Endothelial cell of umbilical vein (primary cell): ENCODE measurements at regions not wholly inside any gene's neighbourhood (a gene's known extent, or its start where the extent isn't known, plus 50 kb on each side); places are given as distances from the start of the nearest gene placed in this dataset.

ENCODE experiments used
- BruUV-seq: library from RNA; stranded (reverse); fragments of 400-500 nt; replicated peaks from 2 replicates; lab custom pipeline; 2021; lab: Mats Ljungman, UMichigan
- CTCF ChIA-PET: fragments of 300-600, 350-600 bp; sonication (Branson Sonifier 250); formaldehyde crosslinking; loops from one replicate; lab custom pipeline; 2021; ENCODE audit warnings: antibody characterized with exemption, inconsistent platforms; lab: Charles Lee
- POLR2A ChIA-PET: fragments of 300-600, 350-600 bp; sonication (Branson Sonifier 250); formaldehyde crosslinking; loops from one replicate; lab custom pipeline; 2021; ENCODE audit warnings: antibody characterized with exemption, inconsistent platforms; lab: Charles Lee
- DNase-seq: peaks from one replicate; pipeline ENCODE4 v3.0.0-alpha.2; 2011; ENCODE audit warnings: low read depth, low spot score
- FAIRE-seq: peaks from 2 replicates; lab custom pipeline; 2011; peaks lifted over from hg19 to GRCh38; lab: Jason Lieb, UNC
- H2AFZ ChIP-seq: 2 replicates; pipeline ENCODE4 v1.6.0; 2012; ENCODE audit warnings: low read depth, low read length, control low read depth, inconsistent platforms
- H3K27ac ChIP-seq: 2 replicates; pipeline ENCODE4 v1.5.1; 2011; ENCODE audit warnings: low read depth, mild to moderate bottlenecking, control low read depth, low read length, moderate library complexity; ENCODE audit not compliant: insufficient read depth
- H3K27me3 ChIP-seq, 2 experiments: 2 replicates each; pipeline versions ENCODE4 v1.6.0 to v1.6.1; 2011; ENCODE audit warnings: low read length in 2 of 2, mixed read lengths in 1 of 2; ENCODE audit not compliant: control insufficient read depth in 2 of 2, insufficient read depth in 2 of 2
- H3K36me3 ChIP-seq, 2 experiments: 2 replicates in 1 of 2; 3 replicates in 1 of 2; pipeline ENCODE4 v1.5.1; 2011; ENCODE audit warnings: low read length in 2 of 2, mild to moderate bottlenecking in 1 of 2, moderate library complexity in 1 of 2; ENCODE audit not compliant: control insufficient read depth in 2 of 2, insufficient read depth in 2 of 2; ENCODE audit errors: extremely low read depth in 1 of 2
- H3K4me1 ChIP-seq: 3 replicates; pipeline ENCODE4 v1.5.1; 2011; ENCODE audit warnings: mild to moderate bottlenecking, low read length; ENCODE audit not compliant: control insufficient read depth, insufficient read depth; ENCODE audit errors: extremely low read depth
- H3K4me2 ChIP-seq: 2 replicates; pipeline ENCODE4 v1.6.1; 2011; ENCODE audit warnings: low read length, control low read depth, mixed read lengths; ENCODE audit not compliant: insufficient read depth
- H3K4me3 ChIP-seq, 3 experiments: fragments of 200-600 bp in 1 of 3; sonication (generic), shearing (Covaris generic) in 1 of 3; replicated peaks in 1 of 3; 2 replicates each; pipeline ENCODE4 v1.5.1; 2011 to 2016; ENCODE audit warnings: control low read depth in 3 of 3, low read length in 3 of 3, mild to moderate bottlenecking in 2 of 3, inconsistent platforms in 1 of 3, low read depth in 1 of 3, moderate library complexity in 1 of 3; ENCODE audit not compliant: insufficient read depth in 1 of 3
- H3K79me2 ChIP-seq: 2 replicates; pipeline ENCODE4 v1.6.0; 2012; ENCODE audit warnings: low read length, inconsistent platforms; ENCODE audit not compliant: control insufficient read depth, insufficient read depth
- H3K9ac ChIP-seq: replicated peaks from 2 replicates; pipeline ENCODE3; 2011; ENCODE audit warnings: low read length, control low read depth; ENCODE audit not compliant: insufficient read depth; ENCODE audit errors: extremely low read depth
- H3K9me1 ChIP-seq: replicated peaks from 3 replicates; pipeline ENCODE4 v1.6.0; 2011; ENCODE audit warnings: mild to moderate bottlenecking, low read length; ENCODE audit not compliant: control insufficient read depth, insufficient read depth; ENCODE audit errors: extremely low read depth
- H3K9me3 ChIP-seq: replicated peaks from 2 replicates; pipeline ENCODE4 v1.5.1; 2012; ENCODE audit warnings: low read length, inconsistent platforms; ENCODE audit not compliant: control insufficient read depth, insufficient read depth
- H4K20me1 ChIP-seq: replicated peaks from 2 replicates; pipeline ENCODE3; 2011; ENCODE audit warnings: mild to moderate bottlenecking, low read length; ENCODE audit not compliant: control insufficient read depth, insufficient read depth; ENCODE audit errors: extremely low read depth
- EZH2 ChIP-seq: IDR thresholded peaks from 2 replicates; pipeline ENCODE4 v1.6.1; 2012; ENCODE audit warnings: borderline replicate concordance, low read depth, mild to moderate bottlenecking, moderate library complexity, low read length, inconsistent platforms; ENCODE audit not compliant: severe bottlenecking
- FOS ChIP-seq: IDR thresholded peaks from 2 replicates; pipeline ENCODE4 v1.6.1; 2011; ENCODE audit warnings: mild to moderate bottlenecking, low read length, moderate library complexity, borderline replicate concordance; ENCODE audit not compliant: insufficient read depth
- GATA2 ChIP-seq: IDR thresholded peaks from 2 replicates; pipeline ENCODE4 v1.7.0; 2011; ENCODE audit warnings: low read depth, mild to moderate bottlenecking, moderate library complexity, mixed read lengths, low read length; ENCODE audit not compliant: insufficient read length, insufficient read depth
- JUN ChIP-seq: IDR thresholded peaks from 2 replicates; pipeline ENCODE4 v1.6.1; 2011; ENCODE audit warnings: borderline replicate concordance, low read depth; ENCODE audit not compliant: insufficient read length, insufficient read depth
- MYC ChIP-seq: IDR thresholded peaks from one replicate; pipeline ENCODE4 v1.6.1; 2011; ENCODE audit warnings: mild to moderate bottlenecking, low read depth, low read length
- POLR2A ChIP-seq: IDR thresholded peaks from 2 replicates; pipeline ENCODE4 v1.6.1; 2012; ENCODE audit warnings: low read depth, mild to moderate bottlenecking, control low read depth, low read length
- POLR2AphosphoS5 ChIP-seq: IDR thresholded peaks from 2 replicates; pipeline ENCODE4 v1.6.1; 2012; ENCODE audit warnings: low read depth, mild to moderate bottlenecking, control low read depth, low read length, moderate library complexity; ENCODE audit not compliant: insufficient read depth
- dilution Hi-C: fragments of 300-500 bp; cut with MboI; formaldehyde crosslinking; loops from one replicate; pipeline ENCODE4 v1.15.0; 2019; ENCODE audit warnings: low sequenced_read_pairs; ENCODE audit not compliant: extremely low pct_ligation_motif_present
- intact Hi-C: fragments of 100-400 bp; cut with micrococcal nuclease; formaldehyde crosslinking; loops from one replicate; pipeline ENCODE4 v1.10.0; 2022
- TF ChIP-seq, protein P1 (sequence below), 2 donors: IDR thresholded peaks; 1 replicate in 1 of 2; 2 replicates in 1 of 2; pipeline ENCODE4 v1.5.1; 2011; ENCODE audit warnings: low read length in 2 of 2, mild to moderate bottlenecking in 2 of 2, moderate library complexity in 2 of 2, control low read depth in 1 of 2, inconsistent platforms in 1 of 2, low read depth in 1 of 2; ENCODE audit not compliant: insufficient read depth in 1 of 2; ENCODE audit errors: extremely low read depth in 1 of 2

GRCh38 chr9:115300874-115301273 lies 182.9 kb upstream of the TNC start:
- DNase-seq, result no peak
- no TSS peak for BruUV-seq
- Histone ChIP-seq H3K4me3 (no peak overlapping the region), H2AFZ (no peak overlapping the region), H3K36me3 (no peaks in the 10 kb centered on the region), H3K4me1 (no peaks in the 10 kb centered on the region), H4K20me1 (no peaks in the 10 kb centered on the region), H3K4me2 (no peak overlapping the region), H3K9me3 (no peaks in the 10 kb centered on the region), H3K79me2 (no peaks in the 10 kb centered on the region), H3K27me3 (no peaks in the 10 kb centered on the region), H3K27ac (no peak overlapping the region), H3K9ac (no peak overlapping the region), H3K9me1 (no peaks in the 10 kb centered on the region)
- ChIA-PET CTCF (no interaction called here), POLR2A (no interaction called here)
- TF ChIP-seq GATA2 (no peak), EZH2 (no peak), MYC (no peak), POLR2A (no peak), JUN (no peak), POLR2AphosphoS5 (no peak), FOS (no peak)
- TF ChIP-seq, protein P1, sequence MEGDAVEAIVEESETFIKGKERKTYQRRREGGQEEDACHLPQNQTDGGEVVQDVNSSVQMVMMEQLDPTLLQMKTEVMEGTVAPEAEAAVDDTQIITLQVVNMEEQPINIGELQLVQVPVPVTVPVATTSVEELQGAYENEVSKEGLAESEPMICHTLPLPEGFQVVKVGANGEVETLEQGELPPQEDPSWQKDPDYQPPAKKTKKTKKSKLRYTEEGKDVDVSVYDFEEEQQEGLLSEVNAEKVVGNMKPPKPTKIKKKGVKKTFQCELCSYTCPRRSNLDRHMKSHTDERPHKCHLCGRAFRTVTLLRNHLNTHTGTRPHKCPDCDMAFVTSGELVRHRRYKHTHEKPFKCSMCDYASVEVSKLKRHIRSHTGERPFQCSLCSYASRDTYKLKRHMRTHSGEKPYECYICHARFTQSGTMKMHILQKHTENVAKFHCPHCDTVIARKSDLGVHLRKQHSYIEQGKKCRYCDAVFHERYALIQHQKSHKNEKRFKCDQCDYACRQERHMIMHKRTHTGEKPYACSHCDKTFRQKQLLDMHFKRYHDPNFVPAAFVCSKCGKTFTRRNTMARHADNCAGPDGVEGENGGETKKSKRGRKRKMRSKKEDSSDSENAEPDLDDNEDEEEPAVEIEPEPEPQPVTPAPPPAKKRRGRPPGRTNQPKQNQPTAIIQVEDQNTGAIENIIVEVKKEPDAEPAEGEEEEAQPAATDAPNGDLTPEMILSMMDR (IDR thresholded peaks at IDR 0.05; ENCODE audit: extremely low read depth in 1 of 2, insufficient read depth in 1 of 2, low read depth in 1 of 2, low read length in 2 of 2), result no peak
- dilution Hi-C loops, result no loop called here
- intact Hi-C loops, result no loop called here
- no peak for FAIRE-seq
